IPS DF 4.7 (cell line): ENCODE measurements at regions not wholly inside any gene's neighbourhood (a gene's known extent, or its start where the extent isn't known, plus 50 kb on each side); places are given as distances from the start of the nearest gene placed in this dataset.

Source experiments
- DNase-seq: peaks from one replicate; pipeline ENCODE4 v3.0.0-alpha.2; 2013; ENCODE audit warnings: low spot score; ENCODE audit errors: extremely low read depth

DNA sequence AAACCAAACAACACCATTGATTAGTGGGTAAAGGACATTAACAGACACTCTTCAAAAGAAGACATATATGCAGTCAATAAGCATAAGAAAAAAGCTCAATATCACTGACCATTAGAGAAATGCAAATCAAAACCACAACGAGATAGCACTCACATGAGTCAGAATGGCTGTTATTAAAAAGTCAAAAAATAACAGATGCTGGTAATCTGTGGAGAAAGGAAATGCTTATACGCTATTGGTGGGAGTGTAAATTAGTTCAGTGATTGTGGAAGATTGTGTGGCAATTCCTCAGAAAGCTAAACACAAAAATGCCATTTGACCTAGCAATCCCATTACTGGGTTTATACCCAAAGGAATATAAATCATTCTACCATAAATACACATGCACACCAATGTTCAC is 182.6 kb downstream of the TRPC6 start:
- no peak for DNase-seq

DNA sequence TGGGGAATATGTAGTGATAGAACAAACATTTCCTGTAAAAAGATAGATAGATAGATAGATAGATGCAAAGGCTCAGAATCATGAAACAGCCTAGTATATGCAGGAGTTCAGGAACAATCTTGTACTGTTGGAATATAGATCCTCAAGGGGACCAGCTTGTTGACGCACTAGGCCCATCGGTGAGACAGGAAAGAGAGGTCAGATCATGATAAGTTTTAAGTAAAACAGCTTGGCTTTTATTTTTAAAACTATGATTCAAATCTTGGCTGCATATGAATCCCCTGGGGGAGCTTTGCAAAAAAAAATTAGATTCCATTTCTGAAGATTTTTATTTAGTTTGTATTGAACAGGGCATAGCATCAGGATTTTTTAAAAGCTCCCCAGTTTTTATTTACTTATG is 185.8 kb downstream of the TRPC6 start:
- no peak for DNase-seq

DNA sequence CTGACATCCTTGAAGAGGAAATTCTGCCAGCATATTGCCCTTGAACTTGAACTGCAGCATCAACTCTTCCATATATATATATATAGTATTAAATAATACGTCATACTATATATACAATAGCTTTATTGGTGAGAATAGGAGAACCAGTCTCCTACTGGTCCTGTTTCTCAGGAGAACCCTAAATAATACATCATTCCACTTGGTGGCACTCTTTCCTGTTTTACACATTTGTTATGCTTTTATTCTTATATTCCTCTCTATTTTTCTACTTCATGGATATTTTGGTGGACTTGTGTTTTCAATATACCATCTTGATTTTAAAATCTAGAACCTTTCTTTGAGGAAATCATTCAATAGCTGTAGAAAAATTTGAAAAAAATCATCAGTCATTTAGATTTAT is 193.3 kb downstream of the TRPC6 start:
- DNase-seq, result no peak

DNA sequence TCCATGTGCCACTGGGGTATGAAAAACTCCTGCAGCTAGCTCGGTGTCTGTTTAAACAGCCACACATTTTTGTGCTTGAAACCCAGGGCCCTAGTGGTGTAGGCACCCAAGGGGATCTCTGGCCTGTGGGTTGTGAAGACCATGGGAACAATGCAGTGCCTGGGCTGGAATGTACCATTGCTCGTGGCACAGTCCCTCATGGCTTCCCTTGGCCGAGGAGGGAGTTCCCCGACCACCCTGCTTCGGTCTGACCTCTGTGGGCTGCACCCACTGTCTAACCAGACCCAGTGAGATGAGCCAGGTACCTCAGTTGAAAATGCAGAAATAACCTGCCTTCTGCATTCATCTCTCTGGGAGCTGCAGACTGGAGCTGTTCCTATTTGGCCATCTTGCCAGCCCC is 214.0 kb downstream of the TRPC6 start:
- no peak for DNase-seq

DNA sequence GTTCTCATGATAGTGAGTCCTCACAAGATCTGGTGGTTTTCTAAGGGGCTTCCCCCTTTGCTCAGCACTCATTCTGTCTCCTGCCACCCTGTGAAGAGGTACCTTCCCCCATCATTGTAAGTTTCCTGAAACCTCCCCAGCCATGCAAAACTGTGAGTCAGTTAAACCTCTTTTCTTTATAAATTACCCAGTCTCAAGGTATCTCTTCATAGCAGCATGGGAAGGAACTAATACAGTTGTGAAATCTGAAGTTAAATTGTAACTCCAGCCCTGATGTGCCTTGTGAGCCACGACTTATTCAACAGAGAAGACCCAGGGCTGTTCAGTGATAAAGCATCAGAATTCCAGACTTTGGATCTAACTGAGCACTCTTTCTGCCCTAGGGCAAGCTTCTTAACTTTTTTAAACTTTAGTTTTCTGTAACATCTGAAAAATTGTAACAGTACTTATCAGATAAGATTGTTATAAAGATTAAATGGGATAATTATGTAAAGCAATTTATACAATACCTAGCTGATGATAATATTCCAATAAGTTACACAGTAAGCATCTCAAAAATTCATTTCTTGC is 220.0 kb downstream of the TRPC6 start:
- no peak for DNase-seq

- no peak for DNase-seq
Observed at GRCh38 chr11:101362643-101363042, 221.2 kb downstream of the TRPC6 start.

- no peak for DNase-seq
Observed at GRCh38 chr11:101357771-101358170, 226.0 kb downstream of the TRPC6 start.

GRCh38 chr11:101354801-101355200 is 225.2 kb upstream of the PGR start:
- DNase-seq, result no peak

DNA sequence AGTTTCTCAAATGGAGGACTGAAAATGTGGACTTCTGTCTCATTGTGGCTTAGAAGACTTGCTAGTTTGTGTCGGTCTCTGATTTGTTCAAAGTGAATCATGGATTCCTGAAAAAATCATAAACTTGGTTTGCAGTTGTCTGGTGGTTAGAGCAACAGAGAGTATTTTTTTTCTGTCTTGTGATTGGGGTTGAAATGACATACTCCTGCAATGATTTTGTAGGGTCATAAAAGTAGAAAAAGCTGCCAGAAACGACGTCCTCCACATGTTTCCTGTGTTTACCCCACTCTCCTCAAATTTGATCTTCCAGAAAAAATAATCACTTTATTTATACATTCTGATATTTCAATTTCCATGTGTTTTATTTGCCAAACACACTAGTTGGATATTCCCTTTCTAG is 219.2 kb upstream of the PGR start:
- no peak for DNase-seq

DNA sequence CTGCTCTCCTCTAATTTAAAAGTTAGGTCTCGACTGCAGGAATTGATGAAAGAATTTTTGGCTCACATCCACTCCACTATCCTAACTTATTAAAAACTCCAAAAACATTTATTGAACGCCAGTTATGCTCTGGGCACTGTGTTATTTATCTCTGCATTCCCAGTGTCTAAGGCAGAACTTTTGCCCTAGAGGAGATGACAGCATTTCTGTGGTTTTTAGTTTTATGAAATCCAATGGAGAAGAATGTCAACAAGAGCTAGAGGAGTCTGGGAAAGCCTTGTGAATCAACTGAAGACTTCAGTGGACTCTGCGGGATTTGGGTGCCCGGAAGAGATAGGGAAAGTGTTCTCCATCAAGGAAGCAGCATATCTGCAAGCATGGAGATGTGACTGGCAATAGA is 217.0 kb upstream of the PGR start:
- DNase-seq, result no peak

DNA sequence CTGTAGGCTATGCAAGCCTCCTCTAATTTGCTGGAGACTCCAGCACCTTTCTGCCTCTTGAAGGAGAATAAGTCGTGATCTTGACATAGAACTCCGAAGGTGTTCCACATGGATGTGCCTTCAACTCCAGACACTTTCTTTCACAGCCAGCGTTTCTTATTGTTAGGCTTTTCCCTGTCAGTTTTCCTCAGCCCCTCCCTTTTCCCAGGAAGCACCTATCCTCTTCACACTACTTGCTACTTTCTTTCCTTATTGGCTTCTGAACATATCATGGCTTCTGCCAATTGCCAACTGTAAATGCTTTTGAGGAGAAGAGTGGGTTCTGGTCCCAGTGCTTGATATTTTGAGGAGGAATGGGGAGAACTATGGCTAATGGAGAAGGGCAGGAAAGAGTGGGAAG is 216.3 kb upstream of the PGR start:
- no peak for DNase-seq

GRCh38 chr11:101342307-101342706 is 212.7 kb upstream of the PGR start:
- no peak for DNase-seq

- no peak for DNase-seq
Observed at GRCh38 chr11:101341578-101341977, 212.0 kb upstream of the PGR start.

DNA sequence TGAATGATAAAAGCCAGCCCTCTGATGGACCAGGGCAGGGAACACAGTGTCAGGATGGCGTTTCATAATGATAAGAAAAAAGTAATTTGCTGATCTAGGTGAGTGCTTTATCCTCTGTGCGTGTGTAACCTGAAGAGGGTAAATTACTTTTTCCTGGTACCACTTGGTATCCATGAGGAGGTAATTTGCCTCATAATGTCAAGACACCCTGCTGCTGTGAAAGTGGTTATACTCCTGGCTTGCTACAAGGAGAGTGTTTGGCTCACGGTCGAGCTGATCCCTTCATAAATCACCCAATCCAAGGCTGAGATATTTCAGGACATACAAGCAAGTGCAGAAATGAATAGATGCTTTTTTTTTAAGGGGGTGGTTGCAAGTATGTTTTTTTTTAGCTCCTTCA is 207.2 kb upstream of the PGR start:
- DNase-seq, result no peak

DNA sequence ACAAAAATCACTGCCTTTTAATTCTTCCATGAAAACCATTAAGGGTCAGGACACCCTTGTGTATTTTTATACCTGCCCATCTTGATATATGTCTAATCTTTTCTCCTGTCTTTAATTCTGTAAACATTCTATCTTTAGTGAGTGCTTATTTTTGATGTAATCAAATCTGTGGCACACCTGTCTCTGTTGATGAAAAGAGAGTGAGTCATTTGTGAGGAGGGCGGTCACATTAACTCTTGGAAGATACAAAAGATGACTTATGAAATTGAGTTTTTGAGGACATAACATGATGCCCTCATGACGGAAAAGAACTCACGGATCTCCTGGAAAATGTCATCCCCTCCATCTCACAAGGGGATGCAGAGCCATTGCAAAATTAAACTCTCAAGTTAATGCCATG is 206.5 kb upstream of the PGR start:
- no peak for DNase-seq

GRCh38 chr11:101334581-101334980 is 205.0 kb upstream of the PGR start:
- DNase-seq, result no peak

- no peak for DNase-seq
Observed at GRCh38 chr11:101331411-101331810, 201.8 kb upstream of the PGR start.

- DNase-seq, result no peak
Observed at GRCh38 chr11:101327908-101328307, 198.3 kb upstream of the PGR start.

DNA sequence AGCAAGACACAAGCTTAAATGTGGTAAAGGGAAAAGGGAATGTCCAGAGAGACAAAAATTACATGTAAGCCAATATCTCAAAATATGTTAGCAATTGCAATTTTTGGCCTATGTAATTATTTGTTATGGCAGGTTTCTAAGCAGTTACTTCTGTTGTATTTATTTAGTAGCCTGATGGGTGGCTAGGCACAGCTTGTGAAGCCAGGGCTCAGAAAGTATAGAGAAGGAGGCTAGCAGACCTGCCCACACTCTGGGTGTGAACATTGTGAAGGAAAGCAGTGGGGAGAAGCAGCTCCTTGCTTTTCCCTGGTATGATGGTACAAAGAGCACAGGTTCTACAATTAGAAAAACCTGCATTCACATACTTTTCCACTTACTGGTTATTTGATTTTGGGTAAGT is 196.5 kb upstream of the PGR start:
- no peak for DNase-seq

DNA sequence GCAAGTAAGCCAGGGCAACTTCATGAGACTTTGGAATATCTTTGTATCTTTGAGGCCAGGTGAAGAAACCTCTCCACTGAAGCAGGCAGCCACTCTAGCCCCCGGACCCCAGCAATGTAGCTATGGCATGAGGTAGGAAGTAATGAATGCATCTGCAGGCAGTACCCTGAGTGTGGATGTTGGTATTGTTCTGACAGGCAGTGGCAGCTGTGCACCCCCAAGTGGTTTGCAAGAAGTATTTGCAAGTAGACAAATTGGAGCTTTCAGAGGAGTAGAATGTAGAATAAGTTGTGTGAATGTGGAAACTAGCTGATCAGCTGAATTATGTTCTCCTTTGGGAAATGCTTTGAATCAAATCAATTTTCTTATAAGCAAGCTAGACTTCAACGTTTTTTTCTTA is 194.4 kb upstream of the PGR start:
- no peak for DNase-seq

- no peak for DNase-seq
Observed at GRCh38 chr11:101321222-101321621, 191.6 kb upstream of the PGR start.

DNA sequence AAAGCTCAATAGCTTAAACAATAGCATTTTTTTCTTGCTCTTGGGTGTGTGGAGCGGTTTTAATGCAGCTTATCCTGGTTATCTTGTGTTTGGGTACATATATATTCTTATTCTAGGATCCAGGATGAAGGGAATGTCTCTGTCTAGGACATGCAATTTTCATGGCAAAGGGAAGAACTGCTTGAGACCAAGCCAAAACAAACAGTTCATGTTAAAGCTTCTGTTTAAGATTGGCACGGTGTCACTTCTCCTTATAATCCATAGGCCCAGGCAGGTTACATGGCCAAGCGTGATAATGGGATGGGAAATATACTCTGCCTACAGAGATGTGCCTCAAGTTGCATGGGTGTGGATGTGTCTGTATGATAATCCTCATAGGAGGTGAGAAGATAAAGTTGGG is 177.1 kb upstream of the PGR start:
- DNase-seq, result no peak

GRCh38 chr11:101305496-101305895 is 175.9 kb upstream of the PGR start:
- DNase-seq, result no peak

DNA sequence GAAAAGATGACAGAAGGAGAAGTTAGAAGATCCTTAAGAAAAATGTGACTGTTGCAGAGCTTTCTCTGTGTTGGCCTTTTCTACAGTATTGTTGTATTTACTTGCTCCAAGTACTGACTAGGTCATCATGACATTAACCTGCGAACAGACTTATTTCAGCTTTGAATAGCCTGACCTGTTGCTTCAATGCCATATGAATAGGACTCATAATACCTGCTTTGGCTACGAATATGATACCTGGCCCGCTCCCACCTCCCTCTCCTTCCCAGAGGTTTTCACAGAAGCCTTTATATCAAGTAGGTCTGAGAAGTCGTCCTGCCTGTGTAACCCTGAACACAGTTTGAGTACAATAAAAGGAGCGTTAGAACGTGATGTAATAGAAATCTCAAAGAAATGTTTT is 169.6 kb upstream of the PGR start:
- no peak for DNase-seq
